ENCODE measurements at regions not wholly inside any gene's neighbourhood (a gene's known extent, or its start where the extent isn't known, plus 50 kb on each side); places are given as distances from the start of the nearest gene placed in this dataset.

DNA sequence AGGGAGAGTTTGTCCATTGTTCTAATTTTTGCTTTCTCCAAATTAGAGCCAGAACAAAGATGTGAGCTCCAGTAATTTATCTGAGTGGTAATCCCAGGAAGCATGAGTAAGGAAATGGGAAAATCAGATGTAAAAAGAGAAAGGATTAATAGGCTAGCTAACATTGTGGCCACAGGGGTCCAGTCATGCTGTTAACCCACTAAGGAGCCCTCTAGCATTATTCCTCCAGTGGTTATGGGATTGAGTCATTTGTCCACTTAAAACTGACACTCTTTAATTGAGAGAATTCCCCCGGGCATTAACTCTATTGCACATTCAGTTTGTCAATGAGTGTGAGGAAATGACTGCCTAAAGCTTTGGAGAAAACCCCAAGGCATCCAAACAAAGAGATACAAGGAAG lies 700.3 kb upstream of the TYRP1 start:
- Histone ChIP-seq H3K27ac (no peak overlapping the region), H3K27me3 (no peaks in the 10 kb centered on the region), H3K9me3 (replicated peaks in 1 of 3) (no peaks in the 10 kb centered on the region), H3K4me3 (no peak overlapping the region), H3K4me1 (replicated peaks in 1 of 2) (no peaks in the 10 kb centered on the region), H3K36me3 (replicated peaks in 1 of 2) (no peaks in the 10 kb centered on the region)
- no peak for DNase-seq
- WGBS, 4 donors, result 65 to 83% (median 72%) methylated on average over 1 of the region's 1 CpG
- intact Hi-C loops (cut with DNase I), result no loop called here
- TF ChIP-seq POLR2A (IDR thresholded peaks at IDR 0.05), result no peak
- TF ChIP-seq CTCF (IDR thresholded peaks at IDR 0.05), result no peak

DNA sequence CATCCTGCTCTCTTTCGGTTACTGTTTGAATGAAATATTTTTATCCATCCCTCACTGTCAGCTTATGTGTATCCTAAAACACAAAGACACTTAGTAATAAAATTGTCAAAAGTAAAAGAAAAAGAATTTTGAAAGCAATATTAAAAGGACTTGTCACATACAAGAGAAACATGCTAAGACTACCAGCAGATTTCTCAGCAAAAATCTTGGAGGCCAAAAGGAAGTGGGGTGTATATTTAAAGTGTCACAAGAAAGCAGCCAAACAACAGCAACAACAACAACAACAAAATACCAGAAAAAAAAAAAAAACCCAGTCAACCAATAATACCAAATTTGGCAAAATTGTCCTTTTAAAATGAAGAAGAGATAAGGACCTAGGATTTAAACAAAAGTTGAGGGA lies 678.7 kb upstream of the TYRP1 start:
- Histone ChIP-seq H3K4me1 (replicated peaks in 1 of 2) (no peaks in the 10 kb centered on the region), H3K27me3 (no peaks in the 10 kb centered on the region), H3K36me3 (replicated peaks in 1 of 2) (no peaks in the 10 kb centered on the region), H3K9me3 (replicated peaks in 1 of 3) (peaks cover 0 to 7% (median 6%) of the 10 kb centered on the region in 3 donors), H3K27ac (no peak overlapping the region), H3K4me3 (no peak overlapping the region)
- intact Hi-C loops (cut with DNase I), result no loop called here
- no peak for DNase-seq
- WGBS, 4 donors, result 83 to 97% (median 90%) methylated on average over 1 of the region's 1 CpG
- no peak for TF ChIP-seq POLR2A (IDR thresholded peaks at IDR 0.05)
- TF ChIP-seq CTCF (IDR thresholded peaks at IDR 0.05), result no peak

DNA sequence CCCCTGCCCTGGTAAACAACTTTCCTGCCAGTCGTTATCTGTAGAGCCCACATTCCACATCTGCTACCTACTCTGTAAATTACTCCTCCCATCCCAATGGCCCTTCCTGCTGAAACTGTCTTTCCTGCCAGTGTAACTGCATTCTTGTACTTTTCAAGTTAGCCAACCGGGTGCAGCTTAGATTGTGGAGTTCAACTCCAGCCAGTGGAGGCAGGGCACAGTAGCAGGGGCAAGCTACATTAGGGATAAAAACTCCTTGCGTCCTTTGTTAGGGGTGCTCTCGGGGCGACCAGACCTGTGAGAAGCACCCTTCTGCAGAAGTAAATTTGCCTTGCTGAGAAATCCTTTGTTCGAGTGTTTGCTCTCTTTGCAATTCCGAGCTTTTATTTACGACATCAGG lies 639.0 kb upstream of the TYRP1 start:
- Histone ChIP-seq H3K27me3 (no peaks in the 10 kb centered on the region), H3K4me1 (replicated peaks in 1 of 2) (no peaks in the 10 kb centered on the region), H3K9me3 (replicated peaks in 1 of 3) (peaks cover 0 to 6% (median 0%) of the 10 kb centered on the region in 3 donors), H3K36me3 (replicated peaks in 1 of 2) (no peaks in the 10 kb centered on the region), H3K27ac (no peak overlapping the region), H3K4me3 (no peak overlapping the region)
- TF ChIP-seq CTCF (IDR thresholded peaks at IDR 0.05) (no peak), POLR2A (IDR thresholded peaks at IDR 0.05) (no peak)
- 74 to 81% (median 78%) methylated on average over 8 of the region's 8 CpGs for WGBS, 4 donors
- intact Hi-C loops (cut with DNase I), result no loop called here
- DNase-seq, result no peak

DNA sequence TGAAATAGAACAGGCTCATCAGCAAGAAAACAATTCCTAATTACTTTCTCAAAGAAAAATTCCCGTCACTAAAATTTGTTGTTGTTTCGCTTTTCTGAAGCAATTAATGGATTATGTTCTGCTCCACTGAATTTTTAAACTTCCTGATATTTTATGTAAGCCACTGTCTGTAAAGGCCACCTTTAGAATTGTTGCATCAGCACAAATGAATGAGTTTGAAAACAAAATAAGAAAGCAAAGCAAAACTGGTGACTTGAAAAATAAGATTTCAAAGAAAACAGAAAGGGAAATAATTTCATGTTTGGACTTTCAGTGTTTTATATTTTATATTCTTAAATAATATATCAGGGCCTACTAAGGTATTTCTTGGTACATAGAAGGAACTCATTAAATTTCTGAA lies 636.3 kb upstream of the TYRP1 start:
- WGBS, 4 donors, result 81 to 88% (median 85%) methylated on average over 2 of the region's 2 CpGs
- TF ChIP-seq POLR2A (IDR thresholded peaks at IDR 0.05) (no peak), CTCF (IDR thresholded peaks at IDR 0.05) (no peak)
- Histone ChIP-seq H3K4me3 (no peak overlapping the region), H3K4me1 (replicated peaks in 1 of 2) (no peaks in the 10 kb centered on the region), H3K9me3 (replicated peaks in 1 of 3) (peaks cover 0 to 6% (median 0%) of the 10 kb centered on the region in 3 donors), H3K27me3 (no peaks in the 10 kb centered on the region), H3K27ac (no peak overlapping the region), H3K36me3 (replicated peaks in 1 of 2) (no peaks in the 10 kb centered on the region)
- intact Hi-C loops (cut with DNase I), result no loop called here
- no peak for DNase-seq
